Spleen (tissue), 7 donors: ENCODE measurements at regions not wholly inside any gene's neighbourhood (a gene's known extent, or its start where the extent isn't known, plus 50 kb on each side); places are given as distances from the start of the nearest gene placed in this dataset.

ENCODE experiments used
- CTCF ChIP-seq, 11 experiments: fragments of 200-600 bp in 7 of 11; fragments of 450-650 bp in 4 of 11; sonication (generic) in 4 of 11; IDR thresholded peaks in 8 of 11; conservative IDR thresholded peaks in 3 of 11; 1 replicate in 7 of 11; 2 replicates in 4 of 11; pipeline versions ENCODE4 v1.4.0 to v1.8.0; 2016 to 2021; ENCODE audit warnings: antibody characterized with exemption in 11 of 11, inconsistent platforms in 4 of 11, mild to moderate bottlenecking in 1 of 11
- POLR2A ChIP-seq, 3 donors: fragments of 450-650 bp; IDR thresholded peaks; one replicate each; pipeline ENCODE4 v1.5.1; 2017; ENCODE audit warnings: antibody characterized with exemption in 3 of 3, mild to moderate bottlenecking in 1 of 3
- POLR2AphosphoS5 ChIP-seq, 3 donors: sonication (generic); formaldehyde crosslinking; IDR thresholded peaks; one replicate each; pipeline ENCODE4 v1.5.1; 2017; ENCODE audit warnings: antibody characterized with exemption in 3 of 3
- donor health status: DM: no; HTN: no; CAD: no; lungs with moderate emphysema.
- donor health status: DM: no; HTN: no; CAD: no.
- donor health status: DM: no; HTN: no; CAD: no.

- TF ChIP-seq CTCF (IDR thresholded peaks at IDR 0.05 in 8 of 11, conservative IDR thresholded peaks at IDR 0.05 in 3 of 11) = no peak
- TF ChIP-seq POLR2AphosphoS5 (IDR thresholded peaks at IDR 0.05) = no peak
- no peak for TF ChIP-seq POLR2A (IDR thresholded peaks at IDR 0.05)
Measured at GRCh38 chr2:185239491-185239890, 499.1 kb upstream of the FSIP2 start.
